CD1c-positive myeloid dendritic cell (primary cell): ENCODE measurements at regions not wholly inside any gene's neighbourhood (a gene's known extent, or its start where the extent isn't known, plus 50 kb on each side); places are given as distances from the start of the nearest gene placed in this dataset.

Experiments used
- DNase-seq: peaks from one replicate; pipeline ENCODE4 v3.0.0-alpha.2; 2016; ENCODE audit errors: extremely low spot score

DNA sequence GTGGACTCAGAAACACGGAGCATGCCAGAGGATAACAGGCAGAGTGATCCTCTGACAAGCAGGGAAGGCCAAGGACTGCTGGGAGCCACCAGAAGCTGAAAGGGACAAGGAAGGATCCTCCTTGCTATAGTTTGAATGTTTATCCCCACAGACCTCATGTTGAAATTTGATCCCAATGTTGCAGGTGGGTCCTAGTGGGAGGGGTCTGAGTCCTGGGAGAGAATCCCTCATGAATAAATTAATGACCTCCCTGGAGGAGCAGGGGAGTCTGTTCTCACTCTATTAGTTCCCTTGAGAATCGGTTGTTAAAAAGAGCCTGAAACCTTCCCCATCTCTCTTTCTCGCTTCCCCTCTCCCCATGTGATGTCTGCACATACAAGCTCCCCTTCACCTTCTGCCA, 124.4 kb downstream of the FBXO15 start:
- no peak for DNase-seq

DNA sequence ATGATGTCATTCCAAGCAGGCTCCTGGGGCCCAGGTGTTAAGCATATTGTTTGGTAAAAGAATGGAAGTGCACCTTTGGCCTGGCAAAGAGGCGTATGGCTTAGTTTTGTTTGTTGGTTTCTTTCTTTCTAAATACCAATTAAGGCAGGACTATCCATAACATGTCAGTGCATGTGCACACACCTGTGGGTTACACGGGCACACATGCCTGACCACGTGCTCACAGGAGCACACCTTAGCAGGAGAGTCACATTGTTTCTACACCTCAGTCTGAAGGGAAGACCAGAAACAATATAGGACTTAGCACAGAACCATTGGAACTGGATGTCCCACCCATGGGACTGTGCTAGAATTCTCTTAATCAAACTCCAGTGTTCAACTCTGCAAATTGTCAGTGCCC, 127.8 kb downstream of the FBXO15 start:
- no peak for DNase-seq

DNA sequence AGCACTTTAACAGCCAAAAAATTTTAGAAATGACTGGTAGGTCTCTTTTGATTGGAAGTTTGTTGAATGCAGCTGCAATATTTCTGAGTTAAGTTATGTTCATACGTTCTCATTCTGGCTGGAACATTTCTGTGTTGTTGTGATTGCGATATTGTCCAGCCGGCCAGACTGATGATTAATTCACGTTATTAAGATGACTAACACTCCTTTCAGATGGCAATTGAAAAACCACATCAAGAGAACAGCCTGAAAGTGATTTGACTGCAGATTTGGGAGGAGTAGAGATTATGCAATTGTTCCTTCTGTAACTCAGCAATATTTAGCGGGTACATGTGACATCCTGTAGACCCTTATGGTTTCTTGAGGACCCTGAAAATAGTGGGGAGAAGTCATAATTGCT, 133.7 kb downstream of the FBXO15 start:
- DNase-seq, result peak; percentile 44

DNA sequence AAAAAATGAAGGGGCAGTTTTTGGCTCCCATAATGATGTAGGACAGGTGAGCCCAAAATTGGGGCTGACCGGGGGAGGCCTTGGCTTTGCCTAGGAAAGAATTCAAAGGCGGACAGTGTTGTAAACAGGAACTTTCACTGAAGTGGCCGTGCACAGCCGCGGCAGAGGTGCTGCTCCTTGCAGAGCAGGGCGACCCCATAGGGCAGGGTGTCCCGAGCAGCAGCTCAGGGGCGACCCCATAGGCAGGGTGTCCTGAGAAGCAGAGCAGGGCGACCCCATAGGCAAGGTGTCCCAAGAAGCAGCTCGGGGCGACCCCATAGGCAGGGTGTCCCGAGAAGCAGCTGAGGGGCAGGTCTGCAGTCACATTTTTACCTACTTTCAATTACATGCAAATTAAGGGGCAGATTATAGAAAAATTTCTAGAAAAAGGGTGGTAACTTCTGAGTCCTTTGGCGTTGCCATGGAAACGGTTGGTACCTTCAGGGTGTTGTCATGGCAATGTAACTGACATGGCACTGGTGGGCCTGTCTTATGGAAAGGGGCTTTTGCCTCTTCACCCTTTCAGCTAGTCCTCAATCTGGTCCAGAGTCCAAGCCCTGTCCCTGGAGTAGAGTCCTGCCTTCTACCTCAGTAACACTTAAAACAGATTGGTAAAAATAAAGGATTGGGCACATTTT, 134.5 kb downstream of the FBXO15 start:
- no peak for DNase-seq

DNA sequence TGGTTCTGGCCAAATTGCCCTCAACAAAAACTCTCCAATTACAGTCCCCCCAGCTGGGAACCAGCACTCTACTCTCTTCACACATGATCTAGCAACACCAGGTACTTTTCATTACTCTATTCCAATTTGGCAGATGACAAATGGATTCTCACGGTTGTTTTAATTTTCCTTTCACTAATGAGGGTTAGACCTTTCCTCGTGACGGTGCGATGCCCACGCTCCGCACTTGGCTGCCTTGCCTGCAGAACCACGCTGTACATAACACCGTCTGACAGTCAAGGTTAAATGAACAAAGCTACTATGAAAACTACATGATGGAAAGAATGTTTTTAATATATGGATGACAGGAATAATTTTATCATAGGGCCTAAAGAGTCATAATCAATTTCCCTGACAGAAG, 141.5 kb downstream of the FBXO15 start:
- DNase-seq, result no peak

DNA sequence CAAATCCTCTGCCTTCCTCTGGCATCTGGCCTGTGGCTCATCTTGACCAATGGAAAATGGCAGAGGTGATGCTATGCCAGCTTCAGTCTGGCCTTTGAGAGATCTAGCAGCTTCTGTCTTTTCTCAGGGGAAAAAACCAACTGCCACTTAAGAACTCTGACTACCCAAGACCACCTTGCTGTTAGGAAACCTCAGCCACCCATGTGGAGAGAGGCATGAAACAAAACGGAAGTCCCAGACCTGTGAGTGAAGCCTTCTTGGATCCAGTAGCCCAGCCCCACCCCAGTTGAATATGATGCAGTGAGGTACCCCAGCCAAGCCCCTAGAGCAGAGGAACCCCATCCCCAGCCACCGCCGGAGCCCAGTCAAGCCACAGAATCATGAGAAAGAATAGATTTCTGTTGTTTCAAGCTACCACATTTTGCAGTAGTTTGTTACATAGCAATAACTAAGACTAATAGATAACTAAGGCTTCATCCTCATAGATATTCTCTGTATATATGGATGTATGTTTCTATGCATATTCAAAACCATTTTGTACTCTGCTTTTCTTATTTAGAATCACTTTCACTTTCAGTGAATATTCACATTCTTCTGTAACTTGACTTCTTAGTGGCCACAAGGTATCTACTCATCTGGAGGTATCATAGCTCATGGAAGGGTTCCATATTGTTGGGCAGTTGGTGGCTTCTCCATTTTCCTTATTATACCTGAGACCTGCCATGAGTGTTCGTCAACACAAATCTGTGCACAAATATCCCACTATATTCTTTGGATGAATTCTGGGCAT, 142.1 kb downstream of the FBXO15 start:
- no peak for DNase-seq

DNA sequence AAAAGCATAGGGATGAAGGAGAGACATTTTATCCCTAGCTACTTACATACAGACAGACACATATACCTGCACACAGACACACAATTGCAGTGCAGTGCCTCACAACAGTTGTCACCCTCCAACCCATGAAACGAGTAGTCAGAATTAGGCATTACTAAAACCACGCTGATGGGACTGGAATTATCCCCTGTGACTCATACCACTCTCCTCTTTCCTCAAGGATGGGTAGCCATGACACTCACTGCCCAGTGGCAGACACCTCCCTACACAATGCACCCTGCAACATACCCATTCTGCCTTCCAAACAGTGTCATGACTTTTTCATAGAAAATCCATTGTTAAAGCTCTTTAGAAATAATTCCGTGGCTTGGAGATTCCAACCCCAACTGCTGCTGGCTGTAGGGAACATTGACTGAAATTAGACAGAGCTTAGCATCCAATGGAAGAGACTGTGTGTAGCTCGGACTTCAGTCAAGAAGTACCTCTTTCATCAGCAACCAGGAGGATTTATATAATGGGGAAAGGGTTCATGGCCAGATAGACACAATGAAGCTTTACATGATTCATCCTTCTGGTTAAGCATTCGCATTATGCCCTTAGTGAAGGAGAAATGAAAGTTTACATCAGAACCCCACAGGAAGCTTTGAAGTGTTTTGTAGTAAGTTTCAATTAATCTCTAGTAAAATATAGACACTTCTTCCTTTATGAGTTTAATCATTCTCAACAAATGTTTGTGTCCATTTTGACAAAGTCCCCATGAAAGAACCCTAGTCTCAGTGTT, 155.2 kb downstream of the FBXO15 start:
- DNase-seq, result no peak

DNA sequence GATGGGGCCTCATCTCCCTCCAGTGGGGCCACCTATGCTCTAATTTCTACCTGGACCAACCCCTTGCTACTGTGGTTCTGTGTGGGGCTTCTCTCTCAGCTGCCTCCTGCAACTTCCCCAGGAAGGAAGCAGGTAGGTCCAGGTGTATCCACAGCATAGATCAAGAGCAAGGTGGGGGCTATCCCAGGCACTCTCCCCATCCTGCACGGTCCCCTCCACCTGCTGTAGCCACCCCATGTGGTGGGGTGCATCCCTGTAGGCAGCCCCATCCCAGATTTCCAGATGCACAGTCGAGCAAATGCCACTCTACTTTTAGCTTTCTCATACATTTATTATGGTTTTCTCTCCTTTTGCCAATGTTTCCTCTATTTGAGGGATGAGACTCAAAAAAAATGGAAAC, 156.1 kb downstream of the FBXO15 start:
- no peak for DNase-seq

DNA sequence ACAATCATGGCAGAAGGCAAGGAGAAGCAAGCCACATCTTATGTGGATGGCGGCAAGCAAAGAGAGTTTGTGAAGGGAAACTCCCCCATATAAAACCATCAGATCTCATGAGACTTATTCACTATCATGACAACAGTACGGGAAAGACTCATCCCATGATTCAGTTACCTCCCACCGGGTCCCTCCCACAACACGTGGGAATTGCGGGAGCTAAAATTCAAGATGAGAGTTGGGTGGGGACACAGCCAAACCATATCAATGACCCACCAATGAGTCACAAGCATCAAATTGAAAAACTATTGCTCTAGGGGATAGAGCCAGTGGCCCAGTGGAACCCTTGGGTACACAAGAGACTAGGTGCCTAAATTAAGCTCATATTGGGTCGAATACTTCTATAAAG, 157.4 kb downstream of the FBXO15 start:
- no peak for DNase-seq

DNA sequence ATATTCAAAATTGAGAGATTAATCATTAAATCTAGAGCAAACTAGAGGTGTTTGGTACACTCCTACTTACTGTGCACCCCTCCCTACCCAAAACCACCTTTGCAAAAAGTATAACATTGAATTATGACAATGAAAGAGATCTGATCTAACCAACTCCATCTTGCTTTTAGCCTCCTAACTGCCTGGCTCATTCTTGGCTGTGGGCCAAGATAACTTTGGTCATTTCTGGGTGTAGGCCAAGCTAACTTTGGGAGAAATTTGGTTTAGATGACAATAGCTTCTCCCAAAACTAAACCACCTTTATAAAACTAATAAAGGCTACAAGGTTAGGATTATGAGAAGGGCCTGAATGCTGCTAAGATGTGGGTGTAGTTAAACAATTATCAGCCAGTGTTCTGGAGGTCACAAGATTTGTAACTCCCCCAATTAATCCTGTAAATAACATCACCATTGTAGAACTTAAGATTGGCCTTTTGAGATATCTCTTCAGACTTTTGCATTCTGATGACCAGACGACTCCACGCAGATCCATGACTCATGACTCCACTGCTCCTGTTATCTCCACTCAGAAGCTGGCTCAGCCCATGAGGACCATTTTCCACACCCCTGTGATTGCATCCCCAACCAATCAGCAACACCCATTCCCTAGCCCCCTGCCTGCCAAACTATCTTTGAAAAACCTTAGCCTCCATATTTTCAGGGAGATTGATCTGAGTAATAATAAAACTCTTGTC, 160.2 kb downstream of the FBXO15 start:
- DNase-seq, result no peak

DNA sequence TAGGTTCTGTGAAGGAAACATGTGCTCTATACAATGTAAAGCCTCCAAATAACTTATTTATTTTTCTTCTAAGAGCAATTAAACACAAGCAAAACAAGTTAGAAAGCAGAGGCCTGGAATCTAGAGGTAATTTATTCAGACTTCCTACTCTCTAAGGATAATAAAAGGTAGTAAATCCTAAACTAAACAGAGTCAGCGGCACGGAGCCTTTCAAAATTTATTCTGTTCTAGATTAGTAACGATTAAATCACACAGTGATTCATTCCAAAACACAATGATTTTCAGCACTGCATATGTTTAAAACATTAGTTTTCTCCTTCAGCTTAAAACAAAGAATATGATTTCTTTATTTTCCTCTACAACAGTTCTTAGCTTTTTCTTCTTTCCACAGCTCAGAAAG, 160.9 kb downstream of the FBXO15 start:
- DNase-seq, result no peak

DNA sequence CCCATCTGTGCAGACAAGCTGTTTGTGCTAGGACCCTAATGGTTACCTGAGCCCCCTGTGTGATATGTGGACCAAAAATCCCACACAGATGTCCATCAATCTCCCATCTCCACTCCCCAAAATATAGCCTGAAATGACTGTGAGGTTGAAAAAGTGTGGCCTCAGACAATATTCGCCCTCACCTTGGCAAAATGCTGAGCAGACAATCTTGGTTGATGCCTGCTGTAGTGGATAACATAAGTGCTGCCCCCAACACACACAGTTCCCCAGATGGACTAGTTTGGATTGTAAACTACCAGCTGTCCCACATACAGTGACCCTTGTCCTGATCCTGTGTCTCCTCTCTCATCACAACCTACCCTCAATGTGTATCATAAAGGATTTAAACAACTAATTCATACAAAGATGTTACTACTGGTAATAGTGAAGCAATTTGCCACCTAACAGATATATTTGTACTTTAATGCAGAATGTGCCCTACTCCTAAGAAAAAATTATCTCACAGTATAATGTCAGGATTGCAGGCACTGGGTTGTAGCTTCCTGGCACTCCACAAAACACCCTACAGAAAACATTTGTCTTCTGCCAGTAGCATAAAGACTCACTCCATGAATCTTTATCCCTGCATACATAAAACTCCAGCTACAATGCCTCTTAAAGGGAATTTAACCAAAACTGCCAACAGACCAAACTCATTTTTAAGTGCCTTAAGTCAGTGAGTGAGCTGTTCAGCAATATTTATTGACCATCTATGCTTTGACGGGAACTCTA, 161.6 kb downstream of the FBXO15 start:
- DNase-seq, result no peak

DNA sequence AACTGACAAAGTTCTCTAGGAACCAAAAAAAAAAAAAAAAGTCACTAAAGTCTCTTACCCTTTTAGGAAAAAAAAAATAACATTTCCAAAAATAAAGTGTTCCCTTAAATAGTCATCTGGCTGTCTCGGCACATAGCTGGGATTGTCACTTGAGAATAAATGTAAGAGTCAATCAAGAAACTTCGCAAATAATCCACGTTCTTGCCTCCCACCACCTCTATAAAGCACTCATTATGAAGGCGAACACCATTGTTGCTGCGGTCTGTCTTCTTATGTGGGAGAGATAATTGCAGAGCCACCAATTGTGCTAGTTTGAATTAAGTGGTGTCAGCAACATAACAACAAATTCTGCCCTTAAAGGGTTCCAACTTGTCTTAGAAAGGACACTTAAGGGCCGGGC, 163.7 kb downstream of the FBXO15 start:
- no peak for DNase-seq

DNA sequence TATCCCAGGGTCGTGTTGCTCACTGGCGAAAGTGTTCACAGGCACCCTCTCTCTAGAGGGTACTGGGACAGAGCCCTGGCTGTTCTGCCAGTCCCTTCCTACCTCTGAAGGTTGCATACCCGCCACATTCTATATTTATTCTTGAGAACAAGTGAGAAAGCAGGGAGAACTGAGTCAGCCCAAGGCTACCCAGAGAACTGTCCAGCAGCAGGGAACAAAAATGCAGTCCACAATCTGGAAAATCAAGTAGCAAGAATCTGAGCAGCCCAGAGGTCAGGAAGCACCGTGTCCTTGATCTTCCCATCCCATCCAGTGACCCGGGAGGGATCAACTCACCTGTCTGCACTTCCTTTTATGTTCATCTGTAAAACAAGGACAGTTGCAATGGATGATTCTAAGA, 164.1 kb downstream of the FBXO15 start:
- no peak for DNase-seq

DNA sequence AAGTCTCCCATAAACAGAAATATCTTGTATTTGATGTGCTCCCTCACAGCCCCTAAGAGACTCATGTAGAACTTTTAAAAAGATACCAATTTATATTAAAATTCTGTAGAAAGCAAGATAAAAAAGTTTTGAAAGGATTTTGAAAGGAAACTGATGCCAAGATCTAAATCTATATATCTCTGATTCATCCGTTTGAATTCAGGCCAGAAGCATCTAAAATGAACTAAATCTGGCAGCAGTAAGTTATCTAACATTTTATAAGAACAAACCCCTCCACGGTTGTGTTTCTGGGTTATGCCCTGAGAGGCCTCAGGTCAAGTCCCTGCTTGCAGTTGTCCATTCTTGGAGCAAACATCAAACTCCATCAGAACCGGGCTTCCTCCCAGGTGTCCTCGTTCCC, 165.8 kb downstream of the FBXO15 start:
- DNase-seq, result no peak

DNA sequence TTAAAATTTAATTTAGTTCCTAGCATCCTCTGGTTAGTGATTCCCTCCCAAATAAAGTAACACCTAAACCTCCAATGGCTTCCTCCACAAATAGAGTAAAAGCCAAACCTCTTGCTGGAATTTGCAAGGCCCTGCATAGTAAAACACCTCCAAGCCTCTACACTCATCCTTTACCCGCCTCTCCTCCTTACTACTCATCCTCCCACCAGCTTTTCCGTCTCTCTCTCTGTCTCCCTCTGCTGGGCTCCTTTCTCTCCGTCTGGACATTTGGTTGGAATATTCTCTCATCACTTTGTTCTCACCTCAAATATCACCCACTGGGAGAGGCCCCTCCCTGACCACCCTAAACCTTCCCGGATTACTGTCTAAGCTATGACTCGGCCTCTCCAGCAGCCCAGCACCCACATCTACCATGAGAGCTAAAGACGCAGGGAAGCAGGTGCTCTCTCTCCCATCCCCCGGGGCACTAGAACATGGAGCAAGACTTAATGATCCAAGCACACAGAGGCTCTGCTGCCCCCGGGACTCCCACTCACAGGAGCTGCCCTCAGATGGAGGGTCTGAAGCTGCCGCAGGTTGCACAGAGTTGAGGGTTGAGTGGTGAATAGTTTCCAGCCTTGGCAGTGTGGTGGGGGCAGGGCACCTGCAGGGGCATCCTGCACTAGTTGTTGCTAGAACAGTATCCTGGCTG, 167.2 kb downstream of the FBXO15 start:
- DNase-seq, result no peak

DNA sequence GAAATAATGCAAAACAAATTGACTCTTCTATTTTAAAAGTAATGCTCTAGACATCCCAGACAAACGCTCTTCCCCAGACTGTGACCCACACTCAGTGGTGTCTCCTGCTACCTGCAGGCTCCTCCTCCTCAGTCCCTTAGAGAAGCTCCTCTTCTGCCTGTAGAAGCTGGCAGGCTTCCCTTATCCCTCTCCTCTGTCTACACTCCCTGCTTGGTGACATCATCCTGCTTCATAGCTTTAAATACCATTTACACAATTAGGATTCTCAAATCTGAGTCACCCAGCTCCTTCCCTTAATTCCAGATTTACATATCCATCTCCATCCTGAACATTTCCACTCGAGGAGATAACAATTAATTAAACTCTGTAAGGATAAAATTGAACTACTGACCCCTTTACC, 167.9 kb downstream of the FBXO15 start:
- no peak for DNase-seq

DNA sequence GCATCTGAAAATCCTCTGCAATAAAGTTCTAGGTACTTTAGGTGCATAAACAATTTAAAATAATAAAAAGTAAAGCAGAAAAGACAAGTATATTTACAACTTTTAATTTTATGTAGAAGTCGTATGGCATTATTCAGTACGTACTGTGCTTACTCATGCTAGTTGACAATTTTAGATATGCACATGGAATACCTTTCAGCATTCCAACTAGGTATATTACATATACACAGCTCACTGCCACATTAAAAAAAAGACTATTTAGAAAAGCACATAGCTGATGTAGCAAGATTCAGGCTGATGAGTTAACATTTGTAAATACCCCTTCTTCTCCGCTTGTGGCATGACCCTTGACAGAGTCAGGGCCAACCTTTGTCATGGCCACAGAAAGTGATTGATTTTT, 171.2 kb downstream of the FBXO15 start:
- DNase-seq, result no peak

DNA sequence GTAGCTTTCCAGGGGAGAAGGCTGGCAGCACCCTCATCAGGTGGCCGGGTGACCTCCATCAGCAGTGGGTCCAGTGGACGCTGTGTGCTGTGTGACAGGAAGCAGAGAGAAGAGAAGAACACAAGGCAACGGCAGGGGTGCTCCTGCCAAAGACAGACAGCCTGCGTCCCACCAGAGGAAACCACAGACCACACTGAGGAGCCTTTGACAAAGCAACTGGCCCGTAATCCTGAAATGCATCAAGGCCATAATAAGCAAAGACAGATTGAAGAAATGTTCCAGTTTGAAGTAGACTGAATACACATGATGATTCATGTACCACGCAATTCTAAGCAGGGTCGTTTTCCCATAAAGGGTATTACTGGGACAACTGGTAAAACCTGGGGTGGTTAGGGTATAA, 172.4 kb downstream of the FBXO15 start:
- no peak for DNase-seq

DNA sequence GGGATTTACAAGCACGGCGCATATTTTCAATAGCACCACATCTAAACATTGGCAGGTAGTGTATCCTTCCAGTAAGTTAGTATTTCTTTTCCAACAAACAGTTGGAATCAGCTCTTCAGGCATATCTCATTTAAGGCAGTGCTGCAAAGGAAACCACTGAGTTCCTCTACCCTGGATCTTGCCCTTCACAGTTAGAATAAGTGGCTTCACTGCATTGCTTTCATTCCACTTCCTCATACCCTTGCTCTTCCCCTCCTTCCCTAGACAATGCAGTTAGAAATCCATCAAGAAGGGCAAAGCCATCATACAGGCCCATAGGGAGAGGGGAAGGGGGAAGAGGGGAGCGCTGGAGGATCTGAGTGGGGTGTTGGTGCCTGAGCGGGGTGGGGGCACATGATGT, 173.7 kb downstream of the FBXO15 start:
- no peak for DNase-seq

DNA sequence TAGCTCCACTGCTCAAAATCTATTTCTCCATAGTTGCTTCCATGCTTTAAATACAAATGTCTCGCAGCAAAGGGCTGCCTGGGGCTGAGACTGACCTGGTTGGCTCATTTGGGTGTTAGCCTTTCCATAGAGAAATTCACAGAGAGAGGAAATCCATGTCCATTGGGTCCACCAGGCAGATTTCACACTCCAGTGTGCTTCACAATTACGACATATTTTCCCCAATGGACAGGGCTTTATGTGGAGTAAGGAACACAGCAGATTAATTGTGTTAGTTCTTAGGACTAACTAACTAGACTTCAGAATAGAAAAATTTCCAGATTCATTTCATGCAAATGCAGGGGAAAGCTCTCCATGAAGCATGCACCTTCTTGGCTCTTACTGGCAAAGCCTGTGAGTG, 180.7 kb downstream of the FBXO15 start:
- DNase-seq, result no peak
